ENCODE measurements at regions not wholly inside any gene's neighbourhood (a gene's known extent, or its start where the extent isn't known, plus 50 kb on each side); places are given as distances from the start of the nearest gene placed in this dataset.

GRCh38 chr12:96136161-96136560 lies 58.0 kb upstream of the ELK3 start:
- no peak for DNase-seq

- no peak for DNase-seq
These were observed 57.3 kb upstream of the ELK3 start for GRCh38 chr12:96136725-96137378.

- no peak for DNase-seq
These were observed 54.0 kb upstream of the ELK3 start for GRCh38 chr12:96140174-96140573.

GRCh38 chr12:96141216-96141912 lies 52.8 kb upstream of the ELK3 start:
- no peak for DNase-seq

GRCh38 chr12:96143392-96143791 lies 50.8 kb upstream of the ELK3 start:
- DNase-seq: no peak

- no peak for DNase-seq
These were observed 50.2 kb upstream of the ELK3 start for GRCh38 chr12:96143827-96144565.

Data from NCI-H2029 (cell line).